BJ (cell line): ENCODE measurements at regions not wholly inside any gene's neighbourhood (a gene's known extent, or its start where the extent isn't known, plus 50 kb on each side); places are given as distances from the start of the nearest gene placed in this dataset.

Experiments used
- CTCF ChIA-PET: fragments of 350-600 bp; formaldehyde crosslinking; extraction: SDS; loops from one replicate; lab custom pipeline; 2021; ENCODE audit warnings: antibody characterized with exemption, inconsistent platforms; lab: Yijun Ruan, JAX
- POLR2A ChIA-PET: fragments of 300-600 bp; sonication (Branson Sonifier 250); formaldehyde crosslinking; extraction: SDS; loops from one replicate; lab custom pipeline; 2021; ENCODE audit warnings: antibody characterized with exemption; lab: Charles Lee
- DNase-seq: peaks from one replicate; pipeline ENCODE4 v3.0.0-alpha.2; 2011; ENCODE audit warnings: low read depth
- H3K27me3 ChIP-seq: 2 replicates; pipeline ENCODE4 v1.6.0; 2011; ENCODE audit warnings: low read length; ENCODE audit not compliant: control insufficient read depth, insufficient read depth
- H3K36me3 ChIP-seq: 2 replicates; pipeline ENCODE4 v1.5.1; 2011; ENCODE audit warnings: low read length; ENCODE audit not compliant: control insufficient read depth, insufficient read depth
- H3K4me3 ChIP-seq: 2 replicates; pipeline ENCODE4 v1.5.1; 2011; ENCODE audit warnings: low read depth, mild to moderate bottlenecking, control low read depth, low read length
- TF ChIP-seq, protein P1 (sequence below): IDR thresholded peaks from 2 replicates; pipeline ENCODE4 v1.5.1; 2011; ENCODE audit warnings: low read depth, mild to moderate bottlenecking, control low read depth, inconsistent platforms, low read length, moderate library complexity; ENCODE audit not compliant: insufficient read depth

DNA sequence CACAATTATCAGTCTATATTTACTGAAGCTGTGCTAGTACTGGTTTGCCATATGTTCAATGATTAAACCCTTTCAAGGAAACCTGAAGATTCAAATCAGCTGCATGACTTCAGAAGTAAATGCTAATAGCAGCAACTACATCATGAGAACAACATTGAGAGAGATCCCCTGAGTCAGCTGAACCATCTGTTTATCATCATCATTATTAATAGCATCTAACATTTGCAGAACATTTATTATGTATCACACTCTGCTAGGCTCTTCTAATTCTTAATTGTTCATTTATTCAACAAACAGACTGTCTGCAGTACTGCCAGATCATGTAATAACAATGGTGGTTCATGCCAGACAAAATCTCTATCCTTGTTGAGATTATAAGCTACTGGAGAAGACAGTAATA, 157.4 kb downstream of the KLHL28 start:
- ChIA-PET POLR2A (no interaction called here), CTCF (interaction anchor here (0.8 to 0.9 kb wide), 2 partner anchors 9 to 11 kb away, joined by 3 to 4 read pairs; no protein-coding TSS in a partner anchor)
- no peak for DNase-seq

DNA sequence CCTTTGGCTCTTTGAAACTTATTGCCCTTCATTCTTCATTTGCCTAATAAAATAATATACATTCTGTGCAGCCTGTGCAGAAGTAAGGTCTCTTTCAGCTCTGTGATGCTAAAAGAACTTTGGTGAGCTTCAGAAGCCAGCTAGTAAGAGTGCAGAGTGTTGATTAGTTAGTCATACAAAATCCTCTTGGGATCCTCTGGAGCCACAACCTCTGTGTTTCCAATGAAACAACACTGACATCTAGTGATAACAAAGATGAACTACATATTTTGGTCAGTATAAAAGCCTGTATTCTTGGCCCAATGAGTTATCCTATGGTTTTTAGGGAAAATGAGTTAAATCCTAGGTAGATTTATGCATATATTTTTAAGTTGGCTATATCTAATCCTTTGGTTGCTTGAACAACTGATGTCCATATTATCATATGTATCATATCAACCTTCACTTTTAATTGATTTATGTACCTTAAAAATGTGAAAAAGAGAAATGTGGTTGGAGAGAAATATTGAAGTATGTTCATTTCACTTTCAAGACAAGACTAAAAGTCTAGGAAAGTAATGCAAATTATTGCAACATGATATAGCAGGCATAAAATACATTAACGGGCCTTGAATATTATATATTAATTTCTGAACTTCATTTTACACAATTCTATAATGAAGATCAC, 158.4 kb downstream of the KLHL28 start:
- peak; percentile 4 for DNase-seq

More for the DNA sequence above, 157.4 kb downstream of the KLHL28 start:
- no peaks in the 10 kb centered on the region for H3K36me3 ChIP-seq
- TF ChIP-seq, protein P1, sequence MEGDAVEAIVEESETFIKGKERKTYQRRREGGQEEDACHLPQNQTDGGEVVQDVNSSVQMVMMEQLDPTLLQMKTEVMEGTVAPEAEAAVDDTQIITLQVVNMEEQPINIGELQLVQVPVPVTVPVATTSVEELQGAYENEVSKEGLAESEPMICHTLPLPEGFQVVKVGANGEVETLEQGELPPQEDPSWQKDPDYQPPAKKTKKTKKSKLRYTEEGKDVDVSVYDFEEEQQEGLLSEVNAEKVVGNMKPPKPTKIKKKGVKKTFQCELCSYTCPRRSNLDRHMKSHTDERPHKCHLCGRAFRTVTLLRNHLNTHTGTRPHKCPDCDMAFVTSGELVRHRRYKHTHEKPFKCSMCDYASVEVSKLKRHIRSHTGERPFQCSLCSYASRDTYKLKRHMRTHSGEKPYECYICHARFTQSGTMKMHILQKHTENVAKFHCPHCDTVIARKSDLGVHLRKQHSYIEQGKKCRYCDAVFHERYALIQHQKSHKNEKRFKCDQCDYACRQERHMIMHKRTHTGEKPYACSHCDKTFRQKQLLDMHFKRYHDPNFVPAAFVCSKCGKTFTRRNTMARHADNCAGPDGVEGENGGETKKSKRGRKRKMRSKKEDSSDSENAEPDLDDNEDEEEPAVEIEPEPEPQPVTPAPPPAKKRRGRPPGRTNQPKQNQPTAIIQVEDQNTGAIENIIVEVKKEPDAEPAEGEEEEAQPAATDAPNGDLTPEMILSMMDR, result no peak
- no peak overlapping the region for H3K4me3 ChIP-seq
- H3K27me3 ChIP-seq, result no peaks in the 10 kb centered on the region

DNA sequence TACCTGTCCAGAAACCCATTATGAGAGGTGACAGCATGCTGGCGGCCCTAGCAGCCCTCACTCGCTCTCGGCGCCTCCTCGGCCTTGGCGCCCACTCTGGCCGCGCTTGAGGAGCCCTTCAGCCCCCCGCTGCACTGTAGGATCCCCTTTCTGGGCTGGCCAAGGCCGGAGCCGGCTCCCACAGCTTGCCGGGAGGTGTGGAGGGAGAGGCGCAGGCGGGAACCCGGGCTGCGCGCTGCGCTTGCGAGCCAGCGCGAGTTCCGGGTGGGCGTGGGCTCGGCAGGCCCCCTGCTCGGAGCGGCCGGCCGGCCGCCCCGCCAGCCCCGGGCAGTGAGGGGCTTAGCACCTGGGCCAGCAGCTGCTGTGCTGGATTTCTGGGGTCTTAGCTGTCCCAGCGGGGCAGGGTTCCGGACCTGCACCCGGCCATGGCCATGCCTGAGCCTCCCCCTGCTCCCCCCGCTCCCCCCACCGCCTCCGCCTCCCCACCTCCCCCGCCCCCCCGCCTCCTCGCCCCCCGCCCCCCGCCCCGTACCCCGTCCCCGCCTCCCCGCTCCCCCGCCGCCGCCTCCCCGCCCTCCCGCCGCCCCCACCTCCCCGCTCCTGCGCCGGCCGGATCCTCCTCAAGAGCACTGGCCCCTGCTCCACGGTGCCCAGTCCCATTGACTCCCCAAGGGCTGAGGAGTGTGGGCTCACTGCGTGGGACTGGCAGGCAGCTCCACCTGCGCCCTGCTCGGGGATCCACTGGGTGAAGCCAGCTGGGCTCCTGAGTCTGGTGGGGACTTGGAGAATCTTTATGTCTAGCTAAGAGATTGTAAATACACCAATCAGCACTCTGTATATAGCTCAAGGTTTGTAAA, 163.1 kb downstream of the KLHL28 start:
- DNase-seq, result no peak
- Histone ChIP-seq H3K27me3 (no peaks in the 10 kb centered on the region), H3K4me3 (no peak overlapping the region), H3K36me3 (no peaks in the 10 kb centered on the region)
- TF ChIP-seq, protein P1, result no peak
- ChIA-PET CTCF (interaction anchor here (0.9 kb wide), 1 partner anchor 16 kb away, joined by 3 read pairs; no protein-coding TSS in a partner anchor), POLR2A (no interaction called here)

More for the DNA sequence above, 158.4 kb downstream of the KLHL28 start:
- H3K36me3 ChIP-seq, result no peaks in the 10 kb centered on the region
- TF ChIP-seq, protein P1, result peak; percentile 60
- POLR2A ChIA-PET, result no interaction called here
- H3K27me3 ChIP-seq, result no peaks in the 10 kb centered on the region
- no peak overlapping the region for H3K4me3 ChIP-seq
- CTCF ChIA-PET, result interaction anchor here (0.8 to 1.4 kb wide), 3 partner anchors 8 to 12 kb away, joined by 3 to 6 read pairs (median 4); no protein-coding TSS in a partner anchor

DNA sequence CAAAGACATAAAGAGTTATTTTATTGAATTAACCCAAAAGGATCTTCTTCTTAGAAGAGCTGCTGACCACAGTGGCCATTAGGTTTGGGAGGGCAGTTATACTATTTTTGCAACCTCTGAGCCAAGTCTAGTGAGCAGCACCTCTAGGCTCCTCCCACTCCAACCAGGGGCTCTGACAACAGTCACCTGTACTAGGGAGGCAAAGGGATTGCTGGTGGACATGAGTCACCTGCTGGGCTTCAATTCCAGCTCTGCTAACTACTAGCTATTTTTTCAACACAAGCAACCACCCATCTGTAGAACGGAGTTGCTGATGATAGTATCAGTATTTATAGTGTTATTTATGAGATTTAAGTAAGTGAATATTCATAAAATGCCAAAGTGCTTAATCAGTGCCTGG, 166.0 kb downstream of the KLHL28 start:
- Histone ChIP-seq H3K4me3 (no peak overlapping the region), H3K27me3 (no peaks in the 10 kb centered on the region), H3K36me3 (no peaks in the 10 kb centered on the region)
- DNase-seq, result no peak
- TF ChIP-seq, protein P1, result no peak
- ChIA-PET CTCF (interaction anchor here (0.8 kb wide), 1 partner anchor 8 kb away, joined by 3 read pairs; no protein-coding TSS in a partner anchor), POLR2A (no interaction called here)

DNA sequence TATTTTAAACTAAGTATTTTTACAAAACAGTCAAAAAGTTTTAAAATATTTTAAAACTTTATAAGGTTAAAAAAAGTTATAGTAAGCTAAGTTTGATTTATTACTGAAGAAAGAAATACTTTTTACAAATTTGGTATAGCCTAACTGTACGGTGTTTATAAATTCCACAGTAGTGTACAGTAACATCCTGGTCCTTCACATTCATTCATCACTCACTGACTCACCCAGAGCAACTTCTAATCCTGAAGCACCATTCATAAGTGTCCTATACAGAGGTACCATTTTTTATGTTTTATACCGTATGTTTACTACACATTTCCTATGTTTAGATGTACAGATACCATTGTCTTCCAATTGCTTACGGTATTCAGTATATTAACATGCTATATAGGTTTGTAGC, 170.0 kb downstream of the KLHL28 start:
- DNase-seq, result no peak
- Histone ChIP-seq H3K27me3 (no peaks in the 10 kb centered on the region), H3K4me3 (no peak overlapping the region), H3K36me3 (no peaks in the 10 kb centered on the region)
- TF ChIP-seq, protein P1, result no peak
- POLR2A ChIA-PET, result no interaction called here
- CTCF ChIA-PET, result no interaction called here
